Suprapubic skin (tissue), 4 donors: ENCODE measurements at regions not wholly inside any gene's neighbourhood (a gene's known extent, or its start where the extent isn't known, plus 50 kb on each side); places are given as distances from the start of the nearest gene placed in this dataset.

Experiments
- POLR2A ChIP-seq, 2 donors: fragments of 450-650 bp; IDR thresholded peaks; one replicate each; pipeline ENCODE4 v1.6.1; 2017; ENCODE audit warnings: antibody characterized with exemption in 2 of 2, mild to moderate bottlenecking in 2 of 2, moderate library complexity in 2 of 2
- POLR2AphosphoS5 ChIP-seq, 3 donors: sonication (generic); formaldehyde crosslinking; IDR thresholded peaks; one replicate each; pipeline ENCODE4 v1.6.1; 2017; ENCODE audit warnings: antibody characterized with exemption in 3 of 3
- TF ChIP-seq, protein P1 (sequence below), 2 donors: fragments of 200-600 bp in 1 of 2; fragments of 450-650 bp in 1 of 2; sonication (generic) in 1 of 2; IDR thresholded peaks; one replicate each; pipeline ENCODE4 v1.5.1; 2016 to 2019; ENCODE audit warnings: antibody characterized with exemption in 2 of 2, mild to moderate bottlenecking in 1 of 2, moderate library complexity in 1 of 2

DNA sequence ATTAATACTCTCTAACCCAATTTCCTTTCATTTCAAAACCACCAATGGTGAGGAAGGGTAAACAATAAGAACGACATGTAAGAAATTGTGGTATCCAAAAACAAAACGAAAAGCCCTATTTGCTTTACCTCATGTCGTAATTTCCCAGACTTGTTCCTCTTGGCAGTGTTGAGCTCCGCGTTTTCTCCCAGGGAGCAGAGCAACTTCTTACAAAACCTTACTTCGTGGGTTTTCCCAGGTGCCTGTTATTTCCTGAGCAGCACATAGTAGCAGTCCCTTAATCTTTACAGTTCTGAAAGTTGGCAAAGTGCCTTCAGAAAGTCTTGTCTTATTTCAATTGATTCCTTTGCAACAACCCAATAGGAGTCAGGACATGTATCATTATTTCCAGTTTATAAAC, 207.9 kb upstream of the MARCKS start:
- TF ChIP-seq, protein P1, sequence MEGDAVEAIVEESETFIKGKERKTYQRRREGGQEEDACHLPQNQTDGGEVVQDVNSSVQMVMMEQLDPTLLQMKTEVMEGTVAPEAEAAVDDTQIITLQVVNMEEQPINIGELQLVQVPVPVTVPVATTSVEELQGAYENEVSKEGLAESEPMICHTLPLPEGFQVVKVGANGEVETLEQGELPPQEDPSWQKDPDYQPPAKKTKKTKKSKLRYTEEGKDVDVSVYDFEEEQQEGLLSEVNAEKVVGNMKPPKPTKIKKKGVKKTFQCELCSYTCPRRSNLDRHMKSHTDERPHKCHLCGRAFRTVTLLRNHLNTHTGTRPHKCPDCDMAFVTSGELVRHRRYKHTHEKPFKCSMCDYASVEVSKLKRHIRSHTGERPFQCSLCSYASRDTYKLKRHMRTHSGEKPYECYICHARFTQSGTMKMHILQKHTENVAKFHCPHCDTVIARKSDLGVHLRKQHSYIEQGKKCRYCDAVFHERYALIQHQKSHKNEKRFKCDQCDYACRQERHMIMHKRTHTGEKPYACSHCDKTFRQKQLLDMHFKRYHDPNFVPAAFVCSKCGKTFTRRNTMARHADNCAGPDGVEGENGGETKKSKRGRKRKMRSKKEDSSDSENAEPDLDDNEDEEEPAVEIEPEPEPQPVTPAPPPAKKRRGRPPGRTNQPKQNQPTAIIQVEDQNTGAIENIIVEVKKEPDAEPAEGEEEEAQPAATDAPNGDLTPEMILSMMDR (IDR thresholded peaks at IDR 0.05) = no peak
- no peak for TF ChIP-seq POLR2A (IDR thresholded peaks at IDR 0.05)
- no peak for TF ChIP-seq POLR2AphosphoS5 (IDR thresholded peaks at IDR 0.05)
